OCI-LY1 (cell line): ENCODE measurements at regions not wholly inside any gene's neighbourhood (a gene's known extent, or its start where the extent isn't known, plus 50 kb on each side); places are given as distances from the start of the nearest gene placed in this dataset.

Source experiments
- H2AFZ ChIP-seq: fragments of 200-600 bp; sonication (generic), shearing (Covaris generic); 2 replicates; pipeline ENCODE4 v1.6.0; 2014; ENCODE audit warnings: antibody characterized with exemption, mild to moderate bottlenecking, low read length
- H3F3A ChIP-seq: fragments of 200-600 bp; sonication (generic), shearing (Covaris generic); 2 replicates; pipeline ENCODE4 v1.6.0; 2014; ENCODE audit warnings: mild to moderate bottlenecking, antibody characterized with exemption, low read length, moderate library complexity; ENCODE audit not compliant: insufficient read depth
- H3K27ac ChIP-seq: fragments of 200-600 bp; sonication (generic); 2 replicates; pipeline ENCODE4 v1.5.1; 2014; ENCODE audit warnings: low read length, mixed run types, mild to moderate bottlenecking, low read depth; ENCODE audit not compliant: poor library complexity, severe bottlenecking
- H3K27me3 ChIP-seq: fragments of 200-600 bp; sonication (generic); 2 replicates; pipeline ENCODE4 v1.6.0; 2014; ENCODE audit warnings: antibody characterized with exemption, mild to moderate bottlenecking, low read length, moderate library complexity; ENCODE audit not compliant: insufficient read depth
- H3K36me3 ChIP-seq: fragments of 200-600 bp; sonication (generic); 2 replicates; pipeline ENCODE4 v1.6.1; 2014; ENCODE audit warnings: mild to moderate bottlenecking, antibody characterized with exemption, low read length, moderate library complexity, mixed read lengths; ENCODE audit not compliant: insufficient read depth
- H3K4me1 ChIP-seq: fragments of 200-600 bp; sonication (generic); 2 replicates; pipeline ENCODE4 v1.5.1; 2014; ENCODE audit warnings: mild to moderate bottlenecking, low read length, moderate library complexity; ENCODE audit not compliant: insufficient read depth, severe bottlenecking
- H3K4me2 ChIP-seq: fragments of 200-600 bp; sonication (generic), shearing (Covaris generic); 2 replicates; pipeline ENCODE4 v1.6.1; 2014; ENCODE audit warnings: low read length
- H3K4me3 ChIP-seq: fragments of 200-600 bp; sonication (generic); 2 replicates; pipeline ENCODE4 v1.5.1; 2014; ENCODE audit warnings: low read length, low read depth, mild to moderate bottlenecking, mixed read lengths; ENCODE audit not compliant: poor library complexity, severe bottlenecking
- H3K79me2 ChIP-seq: fragments of 200-600 bp; shearing (Covaris generic); 2 replicates; pipeline ENCODE4 v1.6.1; 2016; ENCODE audit warnings: mixed run types, low read length, mixed read lengths; ENCODE audit not compliant: insufficient read depth
- H3K9ac ChIP-seq: fragments of 200-600 bp; sonication (generic), shearing (Covaris generic); 2 replicates; pipeline ENCODE4 v1.6.1; 2014; ENCODE audit warnings: mild to moderate bottlenecking, low read length, mixed read lengths
- H3K9me2 ChIP-seq: fragments of 200-600 bp; sonication (generic), shearing (Covaris generic); 2 replicates; pipeline ENCODE4 v1.6.1; 2014; ENCODE audit warnings: low read depth, mild to moderate bottlenecking, low read length, mixed read lengths
- H3K9me3 ChIP-seq: fragments of 200-600 bp; shearing (Covaris generic); 2 replicates; pipeline ENCODE4 v1.6.1; 2014; ENCODE audit warnings: low read length, mixed read lengths
- H4K20me1 ChIP-seq: fragments of 200-600 bp; sonication (generic), shearing (Covaris generic); 2 replicates; pipeline ENCODE4 v1.6.0; 2016; ENCODE audit warnings: mild to moderate bottlenecking, low read length; ENCODE audit not compliant: insufficient read depth
- CTCF ChIP-seq: fragments of 200-600 bp; sonication (generic), shearing (Covaris generic); IDR thresholded peaks from 2 replicates; pipeline ENCODE4 v1.5.1; 2017; ENCODE audit warnings: mild to moderate bottlenecking, antibody characterized with exemption, low read length, moderate library complexity, mixed read lengths
- EZH2 ChIP-seq: fragments of 200-600 bp; sonication (generic), shearing (Covaris generic); IDR thresholded peaks from 2 replicates; pipeline ENCODE4 v1.8.0; 2017; ENCODE audit warnings: borderline replicate concordance, mixed run types, mild to moderate bottlenecking, antibody characterized with exemption, low read length, moderate library complexity, mixed read lengths

DNA sequence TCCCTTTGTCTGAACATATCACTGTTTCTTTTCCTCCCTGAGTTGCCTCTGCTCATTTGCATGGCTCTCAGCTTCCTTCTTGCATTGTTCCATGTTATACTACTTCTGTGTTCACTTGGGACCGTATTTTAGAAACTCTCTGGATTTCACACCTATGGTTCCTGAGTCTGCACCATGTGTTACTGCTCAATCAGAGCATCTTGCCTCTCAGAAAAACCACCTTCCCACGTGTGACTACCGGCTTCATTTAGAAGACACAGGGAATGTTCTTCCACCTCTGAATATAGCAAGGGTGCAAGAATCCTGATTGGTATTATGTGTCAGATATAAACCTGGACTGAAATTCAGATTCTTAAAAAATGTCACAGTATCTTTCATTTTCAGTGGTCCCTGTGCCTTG is 731.2 kb downstream of the TDRD15 start:
- TF ChIP-seq CTCF (no peak), EZH2 (no peak)
- Histone ChIP-seq H3K4me2 (no peak overlapping the region), H3K79me2 (no peaks in the 10 kb centered on the region), H3K36me3 (no peaks in the 10 kb centered on the region), H3K9me2 (no peaks in the 10 kb centered on the region), H3K27ac (no peak overlapping the region), H4K20me1 (no peaks in the 10 kb centered on the region), H3K4me3 (no peak overlapping the region), H3F3A (no peaks in the 10 kb centered on the region), H2AFZ (no peak overlapping the region), H3K9me3 (no peaks in the 10 kb centered on the region), H3K9ac (no peak overlapping the region), H3K27me3 (no peaks in the 10 kb centered on the region), H3K4me1 (no peaks in the 10 kb centered on the region)

DNA sequence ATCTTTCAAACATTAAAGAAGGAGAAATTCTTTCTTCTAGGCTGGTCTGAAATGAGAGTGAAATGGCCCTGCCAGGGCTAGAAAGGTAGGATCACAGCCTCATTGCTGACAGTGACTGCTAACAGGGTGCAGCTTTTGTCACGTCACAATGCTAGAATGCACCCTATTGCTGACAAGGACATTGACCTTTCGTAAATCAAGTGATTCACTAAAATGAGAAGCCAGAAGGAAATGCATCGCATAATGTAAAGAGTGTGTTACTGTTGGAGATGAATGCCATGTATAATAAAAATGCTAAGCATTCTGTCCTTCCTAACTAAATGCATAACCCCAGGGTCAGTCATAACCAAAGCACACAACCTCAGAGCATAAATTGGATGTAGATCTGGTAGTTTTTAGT is 732.9 kb downstream of the TDRD15 start:
- H3K4me2 ChIP-seq: no peak overlapping the region
- H3K9me3 ChIP-seq: no peaks in the 10 kb centered on the region
- no peak overlapping the region for H3K27ac ChIP-seq
- H4K20me1 ChIP-seq: no peaks in the 10 kb centered on the region
- H3K36me3 ChIP-seq: no peaks in the 10 kb centered on the region
- no peak overlapping the region for H3K9ac ChIP-seq
- no peak overlapping the region for H2AFZ ChIP-seq
- no peaks in the 10 kb centered on the region for H3K79me2 ChIP-seq
- no peaks in the 10 kb centered on the region for H3K9me2 ChIP-seq
- H3K27me3 ChIP-seq: no peaks in the 10 kb centered on the region
- TF ChIP-seq EZH2: no peak
- TF ChIP-seq CTCF: no peak
- H3K4me3 ChIP-seq: no peak overlapping the region
- no peaks in the 10 kb centered on the region for H3F3A ChIP-seq
- H3K4me1 ChIP-seq: no peaks in the 10 kb centered on the region

DNA sequence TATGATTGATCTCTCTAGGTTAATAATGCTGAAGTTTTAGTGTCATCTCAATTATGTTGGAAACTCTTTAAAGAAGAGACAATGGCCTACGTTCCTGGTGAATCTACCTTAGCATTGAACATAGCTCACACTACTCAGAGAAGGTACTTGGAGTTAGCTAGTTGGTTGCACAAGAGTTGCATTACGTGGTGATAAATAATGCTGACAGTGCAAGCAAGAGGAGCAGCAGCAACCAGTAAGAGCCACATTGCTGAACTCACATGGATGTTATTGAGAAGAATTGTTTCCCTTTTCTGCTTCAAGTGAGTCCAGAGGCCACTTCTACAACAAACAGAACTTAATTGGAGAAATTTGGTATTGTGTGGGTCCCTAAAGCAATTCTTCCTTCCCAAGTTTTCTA is 737.1 kb downstream of the TDRD15 start:
- H3K9me2 ChIP-seq: no peaks in the 10 kb centered on the region
- no peaks in the 10 kb centered on the region for H3K79me2 ChIP-seq
- H3K4me1 ChIP-seq: no peaks in the 10 kb centered on the region
- no peak overlapping the region for H3K4me2 ChIP-seq
- H3F3A ChIP-seq: no peaks in the 10 kb centered on the region
- no peak overlapping the region for H3K9ac ChIP-seq
- no peak overlapping the region for H3K27ac ChIP-seq
- TF ChIP-seq EZH2: no peak
- no peak overlapping the region for H3K4me3 ChIP-seq
- no peaks in the 10 kb centered on the region for H3K9me3 ChIP-seq
- H3K27me3 ChIP-seq: no peaks in the 10 kb centered on the region
- H2AFZ ChIP-seq: no peak overlapping the region
- no peaks in the 10 kb centered on the region for H3K36me3 ChIP-seq
- H4K20me1 ChIP-seq: no peaks in the 10 kb centered on the region

DNA sequence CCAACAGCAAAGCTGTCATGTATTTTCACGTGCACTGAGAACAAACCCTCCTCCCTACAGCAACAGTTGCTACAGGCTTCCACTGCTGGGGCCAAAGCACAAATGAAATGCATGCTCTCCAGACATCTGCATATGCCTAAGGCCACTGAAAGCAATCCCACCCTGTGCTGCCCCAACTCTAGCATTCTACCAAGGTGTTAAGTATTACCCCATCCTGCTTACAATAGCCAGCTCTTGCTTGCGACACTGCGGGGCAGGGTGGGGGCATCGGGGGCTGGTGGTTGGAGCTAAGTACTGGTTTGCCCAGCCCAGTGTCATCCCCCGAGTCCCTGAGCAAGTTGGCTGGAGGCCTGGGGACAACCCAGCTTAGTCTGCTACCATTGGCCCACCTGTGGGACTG is 742.5 kb downstream of the TDRD15 start:
- Histone ChIP-seq H3K4me3 (no peak overlapping the region), H3K9me2 (no peaks in the 10 kb centered on the region), H2AFZ (no peak overlapping the region), H3F3A (no peaks in the 10 kb centered on the region), H3K79me2 (no peaks in the 10 kb centered on the region), H3K36me3 (no peaks in the 10 kb centered on the region), H3K27me3 (no peaks in the 10 kb centered on the region), H4K20me1 (no peaks in the 10 kb centered on the region), H3K9me3 (no peaks in the 10 kb centered on the region), H3K9ac (no peak overlapping the region), H3K4me1 (no peaks in the 10 kb centered on the region), H3K27ac (no peak overlapping the region), H3K4me2 (no peak overlapping the region)
- no peak for TF ChIP-seq EZH2
- TF ChIP-seq CTCF: no peak
